Nephron (organoid): ENCODE measurements at regions not wholly inside any gene's neighbourhood (a gene's known extent, or its start where the extent isn't known, plus 50 kb on each side); places are given as distances from the start of the nearest gene placed in this dataset.
"Not testable (repeated sequence)": the region's sequence is repeated elsewhere in the genome, so short reads cannot be mapped to it uniquely, and the experiment has no call there.

ENCODE experiments used
- H3K27ac Mint-ChIP-seq, 3 experiments: 2 replicates each; pipeline ENCODE4 v1.8.0; 2020; ENCODE audit warnings: mixed read lengths in 3 of 3, mild to moderate bottlenecking in 2 of 3, moderate library complexity in 1 of 3
- H3K27me3 Mint-ChIP-seq: 2 replicates; pipeline ENCODE4 v1.8.0; 2021; ENCODE audit warnings: low read depth, mild to moderate bottlenecking, moderate library complexity, mixed read lengths
- H3K36me3 Mint-ChIP-seq: 2 replicates; pipeline ENCODE4 v1.8.0; 2020; ENCODE audit warnings: low read depth, mixed read lengths
- H3K4me1 Mint-ChIP-seq: 2 replicates; pipeline ENCODE4 v1.8.0; 2020; ENCODE audit warnings: mixed read lengths
- H3K4me3 Mint-ChIP-seq, 3 experiments: 2 replicates each; pipeline ENCODE4 v1.8.0; 2020; ENCODE audit warnings: mild to moderate bottlenecking in 3 of 3, mixed read lengths in 3 of 3, moderate library complexity in 2 of 3
- H3K9me3 Mint-ChIP-seq: 2 replicates; pipeline ENCODE4 v1.8.0; 2020; ENCODE audit warnings: mixed read lengths
- TF ChIP-seq, protein P1 (sequence below), 3 experiments: fragments of 200-600 bp; sonication (generic); IDR thresholded peaks; one replicate each; pipeline ENCODE4 v1.5.0; 2021; ENCODE audit warnings: antibody characterized with exemption in 3 of 3; ENCODE audit not compliant: unreplicated experiment in 3 of 3

DNA sequence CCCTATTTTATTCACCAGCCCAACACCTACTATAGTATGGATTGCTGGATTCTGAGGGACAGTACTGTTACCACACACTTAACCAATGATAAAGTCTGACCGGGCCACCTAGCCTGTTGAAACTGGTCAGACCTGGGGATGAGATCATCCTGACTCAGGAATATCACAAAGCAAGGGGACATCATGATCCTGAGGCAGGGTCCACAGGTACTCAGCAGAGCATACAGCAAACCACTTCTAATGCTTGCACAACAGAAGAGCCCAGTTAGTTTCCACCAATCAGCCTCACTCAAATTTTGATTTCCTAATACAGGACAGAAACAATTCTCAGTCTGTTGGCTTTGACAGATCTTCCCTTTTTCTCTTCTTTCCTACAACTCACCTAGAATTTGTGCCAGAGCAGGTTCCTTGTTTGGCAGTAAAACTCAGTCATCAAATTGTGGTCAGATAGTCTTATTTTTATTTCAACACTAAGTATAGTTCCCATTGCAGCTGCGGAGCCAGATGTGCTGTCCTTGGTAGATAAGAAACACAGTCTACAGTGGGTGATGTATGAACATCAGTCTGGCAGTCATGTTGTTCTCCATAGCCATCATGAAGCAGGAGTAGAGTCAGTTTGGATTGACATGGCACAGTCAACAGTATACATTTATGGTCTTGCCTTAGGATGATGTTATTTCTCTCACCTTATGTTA is 90.1 kb upstream of the PRR23C start:
- H3K9me3 Mint-ChIP-seq, result no peaks in the 10 kb centered on the region
- H3K27ac Mint-ChIP-seq, result no peak overlapping the region
- H3K27me3 Mint-ChIP-seq, result peaks cover 10% of the 10 kb centered on the region
- no peaks in the 10 kb centered on the region for H3K36me3 Mint-ChIP-seq
- TF ChIP-seq, protein P1, sequence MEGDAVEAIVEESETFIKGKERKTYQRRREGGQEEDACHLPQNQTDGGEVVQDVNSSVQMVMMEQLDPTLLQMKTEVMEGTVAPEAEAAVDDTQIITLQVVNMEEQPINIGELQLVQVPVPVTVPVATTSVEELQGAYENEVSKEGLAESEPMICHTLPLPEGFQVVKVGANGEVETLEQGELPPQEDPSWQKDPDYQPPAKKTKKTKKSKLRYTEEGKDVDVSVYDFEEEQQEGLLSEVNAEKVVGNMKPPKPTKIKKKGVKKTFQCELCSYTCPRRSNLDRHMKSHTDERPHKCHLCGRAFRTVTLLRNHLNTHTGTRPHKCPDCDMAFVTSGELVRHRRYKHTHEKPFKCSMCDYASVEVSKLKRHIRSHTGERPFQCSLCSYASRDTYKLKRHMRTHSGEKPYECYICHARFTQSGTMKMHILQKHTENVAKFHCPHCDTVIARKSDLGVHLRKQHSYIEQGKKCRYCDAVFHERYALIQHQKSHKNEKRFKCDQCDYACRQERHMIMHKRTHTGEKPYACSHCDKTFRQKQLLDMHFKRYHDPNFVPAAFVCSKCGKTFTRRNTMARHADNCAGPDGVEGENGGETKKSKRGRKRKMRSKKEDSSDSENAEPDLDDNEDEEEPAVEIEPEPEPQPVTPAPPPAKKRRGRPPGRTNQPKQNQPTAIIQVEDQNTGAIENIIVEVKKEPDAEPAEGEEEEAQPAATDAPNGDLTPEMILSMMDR (IDR thresholded peaks at IDR 0.05; ENCODE audit: unreplicated experiment in 3 of 3), result no peak
- no peaks in the 10 kb centered on the region for H3K4me1 Mint-ChIP-seq
- no peak overlapping the region for H3K4me3 Mint-ChIP-seq

DNA sequence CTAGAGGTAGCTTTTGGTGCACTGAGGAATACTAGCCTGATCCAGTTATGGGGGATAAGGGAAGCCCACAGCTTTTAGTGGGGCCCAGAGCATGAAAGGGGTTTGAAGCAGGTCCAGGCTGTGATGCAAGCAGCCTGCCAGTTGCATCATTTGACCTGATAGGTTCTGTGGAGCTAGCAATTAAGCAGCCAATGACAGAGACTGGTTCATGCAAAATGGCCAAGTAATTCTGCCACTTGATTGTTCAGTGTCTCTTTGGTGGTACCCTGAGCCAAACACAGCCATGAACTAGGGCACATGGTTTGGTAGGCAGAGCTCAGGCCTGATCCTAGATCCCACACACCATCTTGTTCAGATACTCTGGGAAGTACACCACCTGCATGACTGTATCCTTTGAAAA is 91.0 kb upstream of the PRR23C start:
- Mint-ChIP-seq H3K36me3 (no peaks in the 10 kb centered on the region), H3K4me3 (no peak overlapping the region), H3K9me3 (no peaks in the 10 kb centered on the region), H3K4me1 (no peaks in the 10 kb centered on the region), H3K27ac (no peak overlapping the region), H3K27me3 (peaks cover 2% of the 10 kb centered on the region)
- TF ChIP-seq, protein P1 (IDR thresholded peaks at IDR 0.05; ENCODE audit: unreplicated experiment in 3 of 3), result no peak

DNA sequence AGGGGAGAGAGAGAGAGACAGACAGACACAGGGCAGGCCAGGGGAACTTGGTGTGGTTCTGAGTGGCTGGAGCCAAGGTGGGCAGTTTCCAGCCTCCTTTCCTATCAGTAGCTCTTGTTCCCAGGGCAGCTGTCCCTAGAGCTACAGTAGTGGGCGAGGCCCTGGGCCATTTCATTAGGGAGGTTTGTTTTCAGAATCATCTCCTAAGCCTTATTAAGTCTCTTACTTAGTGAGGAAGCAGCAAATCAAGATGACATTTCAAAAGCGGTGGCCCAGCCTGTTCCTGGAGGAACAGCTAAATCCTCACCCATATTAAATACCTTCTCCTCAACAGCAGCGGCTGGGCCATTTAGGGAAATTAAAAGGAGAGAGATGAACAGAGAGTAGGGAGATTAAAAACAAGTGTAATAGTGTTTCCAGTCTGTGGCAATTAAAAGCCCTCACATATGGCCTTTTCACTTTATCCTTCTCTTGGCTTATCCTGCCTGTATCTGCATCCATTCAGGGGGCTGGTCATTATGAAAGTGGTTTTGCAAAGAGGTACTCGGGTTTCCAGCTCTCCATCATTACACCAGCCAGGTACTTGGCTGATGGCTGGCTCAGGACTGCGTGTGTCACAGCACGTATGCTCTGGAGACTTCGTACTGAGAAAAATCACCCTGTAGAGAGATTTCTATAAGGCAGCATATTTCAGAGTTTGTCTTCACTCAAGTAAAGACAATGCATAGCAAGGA is 91.9 kb upstream of the PRR23C start:
- Mint-ChIP-seq H3K4me3 (no peak overlapping the region), H3K27me3 (peaks cover 4% of the 10 kb centered on the region), H3K27ac (no peak overlapping the region), H3K9me3 (no peaks in the 10 kb centered on the region), H3K4me1 (no peaks in the 10 kb centered on the region), H3K36me3 (no peaks in the 10 kb centered on the region)
- TF ChIP-seq, protein P1 (IDR thresholded peaks at IDR 0.05; ENCODE audit: unreplicated experiment in 3 of 3), result no peak

DNA sequence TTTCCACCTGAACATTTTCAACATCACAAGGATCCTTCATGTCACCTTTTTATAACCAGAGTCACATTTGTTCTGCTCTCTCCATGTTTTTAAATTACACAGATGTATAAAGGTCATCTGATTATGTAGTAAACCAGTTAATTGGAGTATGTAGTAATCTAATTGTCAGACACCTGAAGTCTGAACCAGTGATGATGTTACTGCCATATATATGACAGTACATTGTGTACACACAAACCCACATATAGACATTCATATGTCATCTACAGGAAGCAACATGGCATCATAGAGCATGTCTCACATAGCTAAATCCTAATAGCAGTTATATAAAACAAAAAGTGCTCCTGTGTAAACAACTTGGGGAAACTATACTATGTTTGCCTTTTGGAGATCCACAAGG is 95.9 kb upstream of the PRR23C start:
- TF ChIP-seq, protein P1 (IDR thresholded peaks at IDR 0.05; ENCODE audit: unreplicated experiment in 3 of 3), result no peak
- peaks cover 4% of the 10 kb centered on the region for H3K27me3 Mint-ChIP-seq
- no peak overlapping the region for H3K27ac Mint-ChIP-seq
- H3K9me3 Mint-ChIP-seq, result no peaks in the 10 kb centered on the region
- no peak overlapping the region for H3K4me3 Mint-ChIP-seq
- no peaks in the 10 kb centered on the region for H3K4me1 Mint-ChIP-seq
- H3K36me3 Mint-ChIP-seq, result no peaks in the 10 kb centered on the region

DNA sequence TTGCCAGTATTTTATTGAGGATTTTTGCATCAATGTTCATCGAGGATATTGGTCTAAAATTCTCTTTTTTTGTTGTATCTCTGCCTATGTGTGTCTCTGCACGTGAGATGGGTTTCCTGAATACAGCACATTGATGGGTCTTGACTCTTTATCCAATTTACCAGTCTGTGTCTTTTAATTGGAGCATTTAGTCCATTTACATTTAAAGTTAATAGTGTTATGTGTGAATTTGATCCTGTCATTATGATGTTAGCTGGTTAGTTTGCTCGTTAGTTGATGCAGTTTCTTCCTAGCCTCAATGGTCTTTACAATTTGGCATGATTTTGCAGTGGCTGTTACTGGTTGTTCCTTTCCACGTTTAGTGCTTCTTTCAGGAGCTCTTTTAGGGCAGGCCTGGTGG is 101.3 kb upstream of the PRR23C start:
- not testable (repeated sequence) for H3K4me3 Mint-ChIP-seq, H3K27ac Mint-ChIP-seq, H3K36me3 Mint-ChIP-seq, H3K27me3 Mint-ChIP-seq, H3K4me1 Mint-ChIP-seq
- H3K9me3 Mint-ChIP-seq, result peaks cover 20% of the 10 kb centered on the region

DNA sequence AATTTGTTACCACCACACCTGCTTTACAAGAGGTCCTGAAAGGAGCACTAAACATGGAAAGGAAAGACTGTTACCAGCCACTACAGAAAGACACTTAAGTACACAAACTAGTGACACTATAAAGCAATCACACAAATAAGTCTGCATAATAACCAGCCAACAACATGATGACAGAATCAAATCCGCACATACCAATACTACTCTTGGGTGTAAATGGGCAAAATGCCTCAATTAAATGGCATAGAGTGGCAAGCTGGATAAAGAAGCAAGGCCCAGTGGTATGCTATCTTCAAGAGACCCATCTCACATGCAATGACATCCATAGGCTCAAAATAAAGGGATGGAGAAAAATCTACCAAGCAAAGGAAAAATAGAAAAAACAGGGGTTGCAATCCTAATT is 106.8 kb upstream of the PRR23C start:
- Mint-ChIP-seq H3K9me3 (peaks cover 20% of the 10 kb centered on the region), H3K27me3 (no peaks in the 10 kb centered on the region), H3K36me3 (no peaks in the 10 kb centered on the region), H3K4me3 (no peak overlapping the region), H3K4me1 (no peaks in the 10 kb centered on the region), H3K27ac (no peak overlapping the region)
- TF ChIP-seq, protein P1 (IDR thresholded peaks at IDR 0.05; ENCODE audit: unreplicated experiment in 3 of 3), result no peak

DNA sequence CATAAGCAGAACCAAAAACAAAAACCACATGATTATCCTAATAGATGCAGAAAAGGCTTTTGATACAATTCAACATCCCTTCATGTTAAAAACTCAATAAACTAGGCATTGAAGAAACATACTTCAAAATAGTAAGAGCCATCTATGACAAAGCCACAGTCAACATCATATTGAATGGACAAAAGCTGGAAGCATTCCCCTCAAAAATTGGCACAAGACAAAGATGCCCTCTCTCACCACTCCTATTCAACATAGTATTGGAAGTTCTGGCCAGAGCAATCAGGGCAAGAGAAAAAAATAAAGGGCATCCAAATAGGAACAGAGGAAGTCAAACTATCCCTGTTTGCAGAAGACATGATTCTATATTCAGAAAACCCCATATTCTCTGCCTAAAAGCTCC is 108.7 kb upstream of the PRR23C start:
- H3K4me3 Mint-ChIP-seq, result not testable (repeated sequence)

More for the DNA sequence above, 108.7 kb upstream of the PRR23C start:
- not testable (repeated sequence) for H3K36me3 Mint-ChIP-seq, H3K27ac Mint-ChIP-seq, H3K4me1 Mint-ChIP-seq, H3K27me3 Mint-ChIP-seq
- H3K9me3 Mint-ChIP-seq, result peaks cover 15% of the 10 kb centered on the region
